22Rv1 (cell line): ENCODE measurements at regions not wholly inside any gene's neighbourhood (a gene's known extent, or its start where the extent isn't known, plus 50 kb on each side); places are given as distances from the start of the nearest gene placed in this dataset.
"Not testable (repeated sequence)": the region's sequence is repeated elsewhere in the genome, so short reads cannot be mapped to it uniquely, and the experiment has no call there.

Experiments
- CTCF ChIP-seq: fragments of 450-650 bp; IDR thresholded peaks from 2 replicates; pipeline ENCODE4 v1.5.1; 2017; ENCODE audit warnings: mild to moderate bottlenecking
- ZFX ChIP-seq: fragments of 450-650 bp; IDR thresholded peaks from 2 replicates; pipeline ENCODE4 v1.6.1; 2017; ENCODE audit warnings: antibody characterized with exemption, borderline replicate concordance

DNA sequence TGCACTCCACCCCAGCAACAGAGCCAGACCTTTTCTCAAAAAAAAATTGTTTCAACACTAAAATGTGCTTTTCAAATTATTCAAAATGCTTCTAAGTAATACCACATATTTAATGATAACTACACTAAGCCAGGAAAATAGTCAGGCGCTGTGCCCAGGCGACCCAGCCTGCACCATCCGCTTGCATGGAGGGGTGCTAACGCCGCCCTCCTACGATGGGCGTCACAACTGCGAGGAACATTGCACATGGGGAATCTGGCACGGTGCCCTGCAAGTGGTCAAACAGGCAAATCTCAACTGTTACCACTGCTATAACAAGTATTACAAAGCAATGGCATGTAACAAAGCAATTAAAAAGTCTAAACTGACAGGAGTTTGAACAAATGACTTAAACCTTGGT lies 131.7 kb upstream of the PTPN20 start:
- TF ChIP-seq CTCF, ZFX: not testable (repeated sequence)
